ENCODE measurements at regions not wholly inside any gene's neighbourhood (a gene's known extent, or its start where the extent isn't known, plus 50 kb on each side); places are given as distances from the start of the nearest gene placed in this dataset.

- no peak for TF ChIP-seq CTCF (IDR thresholded peaks at IDR 0.05; ENCODE audit: insufficient read depth, low read length)
- no peak for TF ChIP-seq SPI1 (IDR thresholded peaks at IDR 0.05; ENCODE audit: borderline replicate concordance, low read depth)
- TF ChIP-seq POLR2AphosphoS5 (IDR thresholded peaks at IDR 0.05; ENCODE audit: low read depth) = no peak
- TF ChIP-seq GABPA (IDR thresholded peaks at IDR 0.05; ENCODE audit: low read depth) = no peak
Measured at GRCh38 chr3:82005266-82005665, 243.8 kb upstream of the GBE1 start.

Measured in HL-60 (cell line).